Large intestine (tissue), 3 donors: ENCODE measurements at regions not wholly inside any gene's neighbourhood (a gene's known extent, or its start where the extent isn't known, plus 50 kb on each side); places are given as distances from the start of the nearest gene placed in this dataset.

Experiments
- DNase-seq, 2 donors: peaks; one replicate each; pipeline versions ENCODE4 v3.0.0 to v3.0.0-alpha.2; 2013
- H3K27ac ChIP-seq: one replicate; pipeline ENCODE4 v1.5.1; 2013; ENCODE audit warnings: low read length
- H3K27me3 ChIP-seq: 2 replicates; pipeline ENCODE4 v1.6.1; 2013; ENCODE audit warnings: low read length; ENCODE audit not compliant: control insufficient read depth, insufficient read depth
- H3K36me3 ChIP-seq: 2 replicates; pipeline ENCODE4 v1.6.1; 2013; ENCODE audit warnings: low read length; ENCODE audit not compliant: control insufficient read depth, insufficient read depth
- H3K4me1 ChIP-seq: one replicate; pipeline ENCODE4 v1.6.1; 2013; ENCODE audit warnings: low read length; ENCODE audit not compliant: control insufficient read depth, insufficient read depth
- H3K4me3 ChIP-seq: one replicate; pipeline ENCODE4 v1.5.1; 2013; ENCODE audit warnings: low read length
- H3K9me3 ChIP-seq: one replicate; pipeline ENCODE4 v1.6.1; 2013; ENCODE audit warnings: mild to moderate bottlenecking, low read depth, low read length, moderate library complexity; ENCODE audit not compliant: control insufficient read depth
- WGBS: methylation state at CpG from one replicate; pipeline ENCODE4 v1.1.5; 2013; ENCODE audit warnings: low lambda C conversion rate; ENCODE audit not compliant: insufficient coverage; 5-methylcytosine and 5-hydroxymethylcytosine counted together

GRCh38 chr16:6636457-6636856, 696.2 kb upstream of the RBFOX1 start:
- H3K36me3 ChIP-seq = no peaks in the 10 kb centered on the region
- H3K27me3 ChIP-seq = peaks cover 3% of the 10 kb centered on the region
- DNase-seq = no peak
- no peak overlapping the region for H3K4me3 ChIP-seq
- no peaks in the 10 kb centered on the region for H3K9me3 ChIP-seq
- no peaks in the 10 kb centered on the region for H3K4me1 ChIP-seq
- 83% methylated on average over 2 of the region's 4 CpGs for whole genome bisulfite sequencing
- H3K27ac ChIP-seq = no peak overlapping the region

GRCh38 chr16:6634151-6634550, 698.5 kb upstream of the RBFOX1 start:
- DNase-seq = no peak
- H3K27me3 ChIP-seq = no peaks in the 10 kb centered on the region
- H3K27ac ChIP-seq = no peak overlapping the region
- WGBS = no CpG with 5 or more reads among the region's 3 CpGs
- no peaks in the 10 kb centered on the region for H3K9me3 ChIP-seq
- H3K4me3 ChIP-seq = no peak overlapping the region
- H3K36me3 ChIP-seq = no peaks in the 10 kb centered on the region
- no peaks in the 10 kb centered on the region for H3K4me1 ChIP-seq

GRCh38 chr16:6633456-6633855, 699.2 kb upstream of the RBFOX1 start:
- WGBS = 100% methylated on average over 1 of the region's 5 CpGs
- no peak overlapping the region for H3K4me3 ChIP-seq
- no peak overlapping the region for H3K27ac ChIP-seq
- no peaks in the 10 kb centered on the region for H3K9me3 ChIP-seq
- H3K36me3 ChIP-seq = no peaks in the 10 kb centered on the region
- H3K4me1 ChIP-seq = no peaks in the 10 kb centered on the region
- no peaks in the 10 kb centered on the region for H3K27me3 ChIP-seq
- no peak for DNase-seq

GRCh38 chr16:6629110-6629509, 703.5 kb upstream of the RBFOX1 start:
- Histone ChIP-seq H3K4me1 (no peaks in the 10 kb centered on the region), H3K27me3 (no peaks in the 10 kb centered on the region), H3K4me3 (no peak overlapping the region), H3K9me3 (no peaks in the 10 kb centered on the region), H3K27ac (no peak overlapping the region), H3K36me3 (no peaks in the 10 kb centered on the region)
- 87% methylated on average over 4 of the region's 5 CpGs for WGBS
- no peak for DNase-seq

- no peaks in the 10 kb centered on the region for H3K4me1 ChIP-seq
- 100% methylated on average over 1 of the region's 3 CpGs for WGBS
- H3K27ac ChIP-seq = no peak overlapping the region
- H3K4me3 ChIP-seq = no peak overlapping the region
- no peak for DNase-seq
- no peaks in the 10 kb centered on the region for H3K9me3 ChIP-seq
- no peaks in the 10 kb centered on the region for H3K27me3 ChIP-seq
- H3K36me3 ChIP-seq = no peaks in the 10 kb centered on the region
Observed at GRCh38 chr16:6625606-6626005, 707.0 kb upstream of the RBFOX1 start.

GRCh38 chr16:6618874-6619273, 713.8 kb upstream of the RBFOX1 start:
- 20% methylated on average over 1 of the region's 5 CpGs for WGBS
- Histone ChIP-seq H3K4me1 (no peaks in the 10 kb centered on the region), H3K36me3 (no peaks in the 10 kb centered on the region), H3K4me3 (no peak overlapping the region), H3K27me3 (no peaks in the 10 kb centered on the region), H3K27ac (no peak overlapping the region), H3K9me3 (no peaks in the 10 kb centered on the region)
- no peak for DNase-seq

- H3K4me1 ChIP-seq = no peaks in the 10 kb centered on the region
- no CpG with 5 or more reads among the region's 6 CpGs for WGBS
- no peaks in the 10 kb centered on the region for H3K27me3 ChIP-seq
- no peak overlapping the region for H3K27ac ChIP-seq
- H3K4me3 ChIP-seq = no peak overlapping the region
- H3K36me3 ChIP-seq = no peaks in the 10 kb centered on the region
- no peak for DNase-seq
- no peaks in the 10 kb centered on the region for H3K9me3 ChIP-seq
Observed at GRCh38 chr16:6616746-6617145, 715.9 kb upstream of the RBFOX1 start.

- Histone ChIP-seq H3K36me3 (no peaks in the 10 kb centered on the region), H3K4me1 (no peaks in the 10 kb centered on the region), H3K9me3 (no peaks in the 10 kb centered on the region), H3K27ac (no peak overlapping the region), H3K27me3 (no peaks in the 10 kb centered on the region), H3K4me3 (no peak overlapping the region)
- 80% methylated on average over 3 of the region's 12 CpGs for WGBS
- no peak for DNase-seq
Observed at GRCh38 chr16:6615636-6616035, 717.0 kb upstream of the RBFOX1 start.

GRCh38 chr16:6611535-6611934, 721.1 kb upstream of the RBFOX1 start:
- Histone ChIP-seq H3K9me3 (no peaks in the 10 kb centered on the region), H3K4me3 (no peak overlapping the region), H3K27me3 (no peaks in the 10 kb centered on the region), H3K27ac (no peak overlapping the region), H3K4me1 (no peaks in the 10 kb centered on the region), H3K36me3 (no peaks in the 10 kb centered on the region)
- no peak for DNase-seq
- WGBS = 80% methylated on average over 1 of the region's 7 CpGs

GRCh38 chr16:6605490-6605889, 727.2 kb upstream of the RBFOX1 start:
- Histone ChIP-seq H3K9me3 (no peaks in the 10 kb centered on the region), H3K27ac (no peak overlapping the region), H3K4me3 (no peak overlapping the region), H3K36me3 (no peaks in the 10 kb centered on the region), H3K27me3 (no peaks in the 10 kb centered on the region), H3K4me1 (no peaks in the 10 kb centered on the region)
- DNase-seq = no peak
- WGBS = 100% methylated on average over 1 of the region's 11 CpGs

- Histone ChIP-seq H3K4me3 (no peak overlapping the region), H3K27ac (no peak overlapping the region), H3K27me3 (no peaks in the 10 kb centered on the region), H3K9me3 (no peaks in the 10 kb centered on the region), H3K36me3 (no peaks in the 10 kb centered on the region), H3K4me1 (no peaks in the 10 kb centered on the region)
- WGBS = 60% methylated on average over 1 of the region's 4 CpGs
- DNase-seq = no peak
Observed at GRCh38 chr16:6603780-6604325, 728.8 kb upstream of the RBFOX1 start.
